ENCODE measurements at regions not wholly inside any gene's neighbourhood (a gene's known extent, or its start where the extent isn't known, plus 50 kb on each side); places are given as distances from the start of the nearest gene placed in this dataset.
A peak's percentile ranks its signal among the peaks of the same experiment; 100 is the strongest.

DNA sequence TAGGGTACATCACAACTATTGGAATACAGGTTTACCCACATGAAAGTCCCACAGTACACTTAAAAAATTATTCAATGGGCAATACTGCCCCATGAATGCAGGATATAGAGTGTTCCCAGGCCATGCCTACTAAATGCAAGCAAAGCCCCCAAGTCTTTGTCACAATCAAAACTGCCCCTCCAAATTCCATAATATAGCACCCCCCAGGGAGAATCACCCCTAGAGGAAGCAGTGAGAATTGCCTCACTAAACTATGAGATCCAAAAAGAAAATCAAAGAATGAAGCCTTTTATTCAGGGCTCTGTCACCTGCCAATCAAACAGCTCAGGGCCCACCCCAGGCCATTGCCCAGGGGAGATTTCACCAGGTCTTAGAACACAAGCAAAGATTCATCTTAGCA lies 90.8 kb downstream of the ATPSCKMT start:
- DNase-seq, result no peak
- peaks cover 7% of the 10 kb centered on the region; the same call in 1 of the 2 replicates for H3K27me3 ChIP-seq (ENCODE audit: insufficient read depth, low read depth)
- no peaks in the 10 kb centered on the region for H3K79me2 ChIP-seq (ENCODE audit: low read depth)
- no peaks in the 10 kb centered on the region for H3K4me1 ChIP-seq (replicated peaks; ENCODE audit: insufficient read depth)
- H3K9me2 ChIP-seq (ENCODE audit: insufficient read depth), result no peaks in the 10 kb centered on the region
- no peak overlapping the region for H3K4me2 ChIP-seq
- POLR2A ChIA-PET (ENCODE audit: unreplicated experiment), result no interaction called here
- no peak overlapping the region for H2AFZ ChIP-seq
- no peak overlapping the region for H3K4me3 ChIP-seq
- H4K20me1 ChIP-seq (ENCODE audit: insufficient read depth), result no peaks in the 10 kb centered on the region
- no peak for TF ChIP-seq EZH2 (IDR thresholded peaks at IDR 0.05; ENCODE audit: low read depth)
- TF ChIP-seq, protein P1, sequence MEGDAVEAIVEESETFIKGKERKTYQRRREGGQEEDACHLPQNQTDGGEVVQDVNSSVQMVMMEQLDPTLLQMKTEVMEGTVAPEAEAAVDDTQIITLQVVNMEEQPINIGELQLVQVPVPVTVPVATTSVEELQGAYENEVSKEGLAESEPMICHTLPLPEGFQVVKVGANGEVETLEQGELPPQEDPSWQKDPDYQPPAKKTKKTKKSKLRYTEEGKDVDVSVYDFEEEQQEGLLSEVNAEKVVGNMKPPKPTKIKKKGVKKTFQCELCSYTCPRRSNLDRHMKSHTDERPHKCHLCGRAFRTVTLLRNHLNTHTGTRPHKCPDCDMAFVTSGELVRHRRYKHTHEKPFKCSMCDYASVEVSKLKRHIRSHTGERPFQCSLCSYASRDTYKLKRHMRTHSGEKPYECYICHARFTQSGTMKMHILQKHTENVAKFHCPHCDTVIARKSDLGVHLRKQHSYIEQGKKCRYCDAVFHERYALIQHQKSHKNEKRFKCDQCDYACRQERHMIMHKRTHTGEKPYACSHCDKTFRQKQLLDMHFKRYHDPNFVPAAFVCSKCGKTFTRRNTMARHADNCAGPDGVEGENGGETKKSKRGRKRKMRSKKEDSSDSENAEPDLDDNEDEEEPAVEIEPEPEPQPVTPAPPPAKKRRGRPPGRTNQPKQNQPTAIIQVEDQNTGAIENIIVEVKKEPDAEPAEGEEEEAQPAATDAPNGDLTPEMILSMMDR (conservative IDR thresholded peaks at IDR 0.05), result peak; percentile 32; the same call in 1 of the 2 replicates
- H3K36me3 ChIP-seq (ENCODE audit: low read depth), result no peaks in the 10 kb centered on the region
- H3F3A ChIP-seq (ENCODE audit: insufficient read depth, low read depth), result no peaks in the 10 kb centered on the region; the same call in 1 of the 2 replicates
- H3K9me3 ChIP-seq (ENCODE audit: insufficient read depth, low read depth), result no peaks in the 10 kb centered on the region
- intact Hi-C loops (cut with micrococcal nuclease; ENCODE audit: unreplicated experiment), result loop anchor here (10.0 kb wide), 1 partner anchor 286 kb away; the partner anchor contains the start of gene ROPN1L
- H3K27ac ChIP-seq, result no peak overlapping the region
- no TSS peak for BruUV-seq (replicated peaks)
- CTCF ChIA-PET, result no interaction called here

DNA sequence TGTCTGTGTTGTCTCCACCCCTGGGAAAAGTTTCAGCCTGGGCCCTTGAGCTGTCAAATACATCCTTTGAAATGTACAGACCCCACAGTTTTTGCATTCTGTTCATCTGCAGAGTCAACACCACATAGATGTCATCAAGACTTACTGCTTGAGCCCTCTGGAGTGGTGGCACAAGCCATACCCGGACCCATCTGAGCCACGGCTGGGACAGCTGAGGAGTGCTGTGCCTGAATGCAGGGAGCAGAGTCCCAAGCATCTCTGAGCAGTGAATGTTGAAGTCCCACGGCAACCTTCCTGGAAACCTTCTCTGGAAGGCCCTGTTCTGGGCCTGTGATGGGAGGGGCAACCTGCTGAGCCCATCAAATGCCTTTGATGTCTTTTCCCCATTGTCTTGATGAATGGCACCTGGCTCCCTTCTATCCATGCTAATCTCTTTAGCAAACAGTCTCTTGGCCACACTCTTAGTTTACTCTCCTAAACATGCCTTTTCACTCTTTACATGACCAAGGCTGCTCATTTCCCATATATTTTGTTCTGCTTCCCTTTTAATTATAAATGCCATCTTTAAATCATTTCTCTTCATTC lies 92.5 kb downstream of the ATPSCKMT start:
- Histone ChIP-seq H3K9me3 (ENCODE audit: insufficient read depth, low read depth) (no peaks in the 10 kb centered on the region), H2AFZ (no peak overlapping the region), H3K27me3 (ENCODE audit: insufficient read depth, low read depth) (0 out of 2 replicates have a peak, but pooled peaks cover 7% of the 10 kb centered on the region), H3K4me1 (replicated peaks; ENCODE audit: insufficient read depth) (no peaks in the 10 kb centered on the region), H3K9me2 (ENCODE audit: insufficient read depth) (no peaks in the 10 kb centered on the region), H3K4me2 (no peak overlapping the region), H3K27ac (no peak overlapping the region), H4K20me1 (ENCODE audit: insufficient read depth) (no peaks in the 10 kb centered on the region), H3F3A (ENCODE audit: insufficient read depth, low read depth) (no peaks in the 10 kb centered on the region; the same call in 1 of the 2 replicates), H3K36me3 (ENCODE audit: low read depth) (no peaks in the 10 kb centered on the region), H3K79me2 (ENCODE audit: low read depth) (no peaks in the 10 kb centered on the region), H3K4me3 (no peak overlapping the region)
- no peak for DNase-seq
- BruUV-seq (replicated peaks), result no TSS peak
- ChIA-PET CTCF (no interaction called here), POLR2A (ENCODE audit: unreplicated experiment) (no interaction called here)
- no peak for TF ChIP-seq EZH2 (IDR thresholded peaks at IDR 0.05; ENCODE audit: low read depth)
- TF ChIP-seq, protein P1 (conservative IDR thresholded peaks at IDR 0.05), result no peak
- intact Hi-C loops (cut with micrococcal nuclease; ENCODE audit: unreplicated experiment), result loop anchor here (10.0 kb wide), 1 partner anchor 288 kb away; the partner anchor contains the start of gene ROPN1L

DNA sequence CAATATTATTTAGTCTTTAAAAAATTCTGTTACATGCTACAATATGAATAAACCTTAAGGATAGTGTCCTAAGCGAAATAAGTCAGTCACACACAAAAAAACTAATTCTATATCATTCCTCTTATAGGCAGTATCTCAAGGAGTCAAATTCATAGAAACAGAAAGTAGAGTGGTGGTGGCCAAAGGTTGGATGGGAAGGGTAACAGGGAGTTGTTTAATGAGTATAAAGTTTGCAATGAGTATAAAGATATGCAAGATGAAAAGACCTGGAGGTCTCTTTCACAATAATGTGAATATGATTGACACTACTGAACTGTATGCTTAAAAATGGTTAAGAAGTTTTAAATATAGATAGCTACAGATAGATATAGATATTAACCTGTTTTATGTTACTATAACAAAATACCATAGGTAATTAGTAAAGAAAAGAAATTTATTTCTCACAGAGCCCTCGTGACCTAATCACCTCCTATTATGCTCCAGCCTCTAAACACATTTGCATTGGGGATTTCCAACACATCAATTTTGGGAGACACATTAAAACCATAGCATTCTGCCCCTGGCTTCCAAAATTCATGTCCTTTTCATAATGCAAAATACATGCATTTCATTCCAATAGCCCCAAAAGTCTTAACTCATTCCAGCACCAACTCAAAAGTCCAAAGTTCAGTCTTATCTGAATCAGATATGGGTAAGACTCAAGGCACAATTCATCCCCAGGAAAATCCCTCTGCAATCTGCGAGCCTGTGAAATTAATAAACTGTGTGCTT lies 93.6 kb downstream of the ATPSCKMT start:
- H3K27ac ChIP-seq, result no peak overlapping the region
- CTCF ChIA-PET, result no interaction called here
- no TSS peak for BruUV-seq (replicated peaks)
- no peaks in the 10 kb centered on the region for H3K9me2 ChIP-seq (ENCODE audit: insufficient read depth)
- H3K27me3 ChIP-seq (ENCODE audit: insufficient read depth, low read depth), result no peaks in the 10 kb centered on the region
- POLR2A ChIA-PET (ENCODE audit: unreplicated experiment), result no interaction called here
- H3K9me3 ChIP-seq (ENCODE audit: insufficient read depth, low read depth), result no peaks in the 10 kb centered on the region
- no peak overlapping the region for H3K4me3 ChIP-seq
- no peak for DNase-seq
- intact Hi-C loops (cut with micrococcal nuclease; ENCODE audit: unreplicated experiment), result loop anchor here (10.0 kb wide), 1 partner anchor 289 kb away; the partner anchor contains the start of gene ROPN1L
- no peaks in the 10 kb centered on the region for H3K4me1 ChIP-seq (replicated peaks; ENCODE audit: insufficient read depth)
- H3K79me2 ChIP-seq (ENCODE audit: low read depth), result no peaks in the 10 kb centered on the region
- H3K36me3 ChIP-seq (ENCODE audit: low read depth), result no peaks in the 10 kb centered on the region
- TF ChIP-seq, protein P1 (conservative IDR thresholded peaks at IDR 0.05), result no peak
- no peak for TF ChIP-seq EZH2 (IDR thresholded peaks at IDR 0.05; ENCODE audit: low read depth)
- H3F3A ChIP-seq (ENCODE audit: insufficient read depth, low read depth), result no peaks in the 10 kb centered on the region; the same call in 1 of the 2 replicates
- no peak overlapping the region for H3K4me2 ChIP-seq
- H4K20me1 ChIP-seq (ENCODE audit: insufficient read depth), result no peaks in the 10 kb centered on the region
- H2AFZ ChIP-seq, result no peak overlapping the region
